Naive thymus-derived CD8-positive, alpha-beta T cell (primary cell): ENCODE measurements at regions not wholly inside any gene's neighbourhood (a gene's known extent, or its start where the extent isn't known, plus 50 kb on each side); places are given as distances from the start of the nearest gene placed in this dataset.
"Not testable (repeated sequence)": the region's sequence is repeated elsewhere in the genome, so short reads cannot be mapped to it uniquely, and the experiment has no call there.

Experiments used
- ATAC-seq, 2 donors: fragments of 150-1000 bp; cut with Tn5 transposase in 1 of 2; sonication (Bioruptor Pico), chemical (Tn5 transposase) in 1 of 2; 1 replicate in 1 of 2; 2 replicates in 1 of 2; pipeline ENCODE4 v1.10.0; 2021; ENCODE audit warnings: mild to moderate bottlenecking in 2 of 2, moderate library complexity in 2 of 2
- POLR2A ChIA-PET: fragments of 350-600 bp; sonication (Branson Sonifier 250); formaldehyde crosslinking; loops from one replicate; lab custom pipeline; 2021; ENCODE audit warnings: antibody characterized with exemption; lab: Charles Lee
- DNase-seq, 10 donors: peaks; one replicate each; pipeline versions ENCODE4 v3.0.0 to v3.0.0-alpha.2; 2020 to 2022
- H3K27ac Mint-ChIP-seq, 10 donors: one replicate each; pipeline ENCODE4 v1.8.0; 2020 to 2022; ENCODE audit warnings: mild to moderate bottlenecking in 10 of 10, mixed read lengths in 10 of 10, moderate library complexity in 4 of 10, inconsistent platforms in 1 of 10
- H3K27me3 Mint-ChIP-seq, 5 donors: one replicate each; pipeline ENCODE4 v1.8.0; 2021 to 2022; ENCODE audit warnings: mixed read lengths in 5 of 5
- H3K36me3 Mint-ChIP-seq, 3 donors: one replicate each; pipeline ENCODE4 v1.8.0; 2020 to 2022; ENCODE audit warnings: mixed read lengths in 3 of 3, mild to moderate bottlenecking in 2 of 3, inconsistent platforms in 1 of 3
- H3K4me1 Mint-ChIP-seq, 4 donors: one replicate each; pipeline ENCODE4 v1.8.0; 2021 to 2022; ENCODE audit warnings: mixed read lengths in 4 of 4
- H3K4me3 Mint-ChIP-seq, 10 donors: one replicate each; pipeline ENCODE4 v1.8.0; 2020 to 2022; ENCODE audit warnings: mild to moderate bottlenecking in 10 of 10, mixed read lengths in 10 of 10, moderate library complexity in 6 of 10, inconsistent platforms in 1 of 10
- H3K9me3 Mint-ChIP-seq, 9 donors: one replicate each; pipeline ENCODE4 v1.8.0; 2020 to 2022; ENCODE audit warnings: mixed read lengths in 9 of 9, mild to moderate bottlenecking in 3 of 9, inconsistent platforms in 1 of 9, moderate library complexity in 1 of 9

GRCh38 chr1:56133522-56134472 lies 445.6 kb downstream of the PLPP3 start:
- H3K4me3 Mint-ChIP-seq, result no peak overlapping the region
- DNase-seq (no peak), ATAC-seq (no peak)
- H3K4me1 Mint-ChIP-seq, result peaks cover 0 to 7% (median 0%) of the 10 kb centered on the region in 4 donors
- no peaks in the 10 kb centered on the region for H3K27me3 Mint-ChIP-seq
- no peaks in the 10 kb centered on the region for H3K36me3 Mint-ChIP-seq
- H3K27ac Mint-ChIP-seq, result no peak overlapping the region
- POLR2A ChIA-PET, result no interaction called here
- H3K9me3 Mint-ChIP-seq, result peaks cover 0 to 4% (median 0%) of the 10 kb centered on the region in 9 donors

GRCh38 chr1:56132520-56132919 lies 446.8 kb downstream of the PLPP3 start:
- no peaks in the 10 kb centered on the region for H3K36me3 Mint-ChIP-seq
- no peaks in the 10 kb centered on the region for H3K27me3 Mint-ChIP-seq
- no peak overlapping the region for H3K27ac Mint-ChIP-seq
- peaks cover 0 to 2% (median 0%) of the 10 kb centered on the region in 9 donors for H3K9me3 Mint-ChIP-seq
- ATAC-seq, result no peak
- H3K4me1 Mint-ChIP-seq, result peaks cover 0 to 7% (median 0%) of the 10 kb centered on the region in 4 donors
- POLR2A ChIA-PET, result no interaction called here
- no peak overlapping the region for H3K4me3 Mint-ChIP-seq
- no peak for DNase-seq

DNA sequence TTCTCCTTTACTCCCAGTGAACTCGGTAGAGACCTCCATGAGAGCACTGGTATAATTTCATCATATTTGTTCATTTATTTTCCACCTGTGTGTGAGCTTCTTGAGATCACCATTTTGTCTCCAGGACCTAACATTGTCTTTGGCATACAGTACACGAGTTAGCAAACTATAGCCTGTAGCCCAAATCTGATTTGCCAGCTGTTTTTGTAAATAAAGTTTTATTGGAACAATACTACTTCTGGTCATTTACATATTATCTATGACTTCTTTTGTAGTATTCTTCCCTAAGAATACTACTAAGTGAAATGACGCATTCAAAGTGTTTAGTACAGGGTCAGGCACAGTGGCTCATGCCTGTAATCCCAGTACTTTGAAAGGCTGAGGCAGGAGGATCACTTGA lies 449.5 kb downstream of the PLPP3 start:
- H3K9me3 Mint-ChIP-seq, result peaks cover 0 to 11% (median under 1%) of the 10 kb centered on the region in 9 donors
- no peak overlapping the region for H3K27ac Mint-ChIP-seq
- POLR2A ChIA-PET, result no interaction called here

DNA sequence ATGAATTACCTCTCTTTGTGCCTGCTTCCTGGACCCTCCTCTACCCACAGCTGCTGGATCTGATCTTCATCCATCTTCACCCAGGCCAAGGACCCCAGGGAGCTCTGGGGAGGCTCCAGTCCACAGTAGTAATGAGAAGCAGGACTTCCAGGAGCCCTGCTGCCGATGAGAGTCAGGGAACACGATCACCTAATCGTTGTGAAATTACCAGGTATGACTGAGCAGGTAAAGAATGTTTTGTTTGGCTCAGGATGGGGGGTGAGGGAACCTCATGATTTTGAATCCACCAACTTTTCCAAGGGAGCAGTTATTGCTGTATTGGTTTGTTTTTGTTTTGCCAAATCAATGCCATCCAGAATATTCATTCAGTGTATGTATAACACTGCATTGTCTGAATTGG lies 454.0 kb downstream of the PLPP3 start:
- Mint-ChIP-seq H3K27ac (no peak overlapping the region), H3K4me3 (no peak overlapping the region), H3K36me3 (no peaks in the 10 kb centered on the region), H3K27me3 (peaks cover 0 to 9% (median 0%) of the 10 kb centered on the region in 5 donors), H3K9me3 (peaks cover 0 to 36% (median 8%) of the 10 kb centered on the region in 9 donors), H3K4me1 (no peaks in the 10 kb centered on the region)
- ATAC-seq (no peak), DNase-seq (no peak)
- POLR2A ChIA-PET, result no interaction called here

More for the DNA sequence above, 449.5 kb downstream of the PLPP3 start:
- H3K4me3 Mint-ChIP-seq, result no peak overlapping the region
- H3K36me3 Mint-ChIP-seq, result no peaks in the 10 kb centered on the region
- DNase-seq (no peak), ATAC-seq (no peak)
- peaks cover 0 to 9% (median 0%) of the 10 kb centered on the region in 5 donors for H3K27me3 Mint-ChIP-seq
- peaks cover 0 to 7% (median 0%) of the 10 kb centered on the region in 4 donors for H3K4me1 Mint-ChIP-seq

GRCh38 chr1:56123826-56124225 lies 455.5 kb downstream of the PLPP3 start:
- H3K36me3 Mint-ChIP-seq, result no peaks in the 10 kb centered on the region
- H3K4me3 Mint-ChIP-seq, result no peak overlapping the region
- no peak for DNase-seq
- peaks cover 0 to 9% (median 0%) of the 10 kb centered on the region in 5 donors for H3K27me3 Mint-ChIP-seq
- POLR2A ChIA-PET, result no interaction called here
- H3K27ac Mint-ChIP-seq, result no peak overlapping the region
- no peaks in the 10 kb centered on the region for H3K4me1 Mint-ChIP-seq
- H3K9me3 Mint-ChIP-seq, result peaks cover 0 to 36% (median 8%) of the 10 kb centered on the region in 9 donors
- no peak for ATAC-seq

DNA sequence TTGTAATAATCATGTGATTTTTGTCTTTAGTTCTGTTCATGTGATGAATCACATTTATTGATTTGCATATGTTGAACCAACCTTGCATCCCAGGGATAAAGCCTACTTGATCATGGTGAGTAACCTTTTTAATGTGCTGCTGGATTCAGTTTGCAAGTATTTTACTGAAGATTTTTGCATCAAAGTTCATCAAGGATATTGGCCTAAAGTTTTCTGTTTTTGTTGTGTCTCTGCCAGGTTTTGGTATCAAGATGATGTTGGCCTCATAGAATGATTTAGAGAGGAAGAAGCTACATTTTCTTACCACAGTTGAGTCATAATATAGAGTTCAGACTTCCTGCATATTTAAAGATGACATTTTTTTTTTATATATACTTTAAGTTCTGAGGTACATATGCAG lies 455.9 kb downstream of the PLPP3 start:
- DNase-seq, result no peak
- ATAC-seq, result no peak
- Mint-ChIP-seq H3K27me3 (peaks cover 0 to 9% (median 0%) of the 10 kb centered on the region in 5 donors), H3K4me3 (no peak overlapping the region), H3K27ac (no peak overlapping the region), H3K36me3 (no peaks in the 10 kb centered on the region), H3K4me1 (no peaks in the 10 kb centered on the region), H3K9me3 (peaks cover 0 to 36% (median 8%) of the 10 kb centered on the region in 9 donors)
- POLR2A ChIA-PET, result no interaction called here

- no peak overlapping the region for H3K4me3 Mint-ChIP-seq
- no peaks in the 10 kb centered on the region for H3K4me1 Mint-ChIP-seq
- ATAC-seq (no peak), DNase-seq (no peak)
- POLR2A ChIA-PET, result no interaction called here
- H3K27me3 Mint-ChIP-seq, result peaks cover 0 to 11% (median 5%) of the 10 kb centered on the region in 5 donors
- H3K9me3 Mint-ChIP-seq, result peaks cover 0 to 27% (median 8%) of the 10 kb centered on the region in 9 donors
- no peak overlapping the region for H3K27ac Mint-ChIP-seq
- no peaks in the 10 kb centered on the region for H3K36me3 Mint-ChIP-seq
These were observed 459.3 kb downstream of the PLPP3 start for GRCh38 chr1:56120021-56120420.

DNA sequence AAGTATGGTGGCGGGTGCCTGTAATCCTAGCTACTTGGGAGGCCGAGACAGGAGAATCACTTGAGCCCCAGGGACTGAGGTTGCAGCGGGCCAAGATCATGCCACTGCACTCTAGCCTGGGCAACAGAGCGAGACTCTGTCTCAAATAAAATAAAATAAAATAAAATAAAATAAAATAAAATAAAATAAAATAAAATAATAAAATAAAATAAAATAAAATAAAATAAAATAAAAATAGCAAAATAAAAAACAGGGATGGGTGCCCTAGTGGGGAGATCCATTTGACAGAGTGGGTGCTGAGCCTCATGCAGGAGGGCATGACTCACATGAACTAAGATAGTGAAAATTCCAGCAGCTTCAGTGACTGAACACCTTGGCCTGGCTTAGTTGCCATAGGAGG lies 460.7 kb downstream of the PLPP3 start:
- H3K27ac Mint-ChIP-seq, H3K4me1 Mint-ChIP-seq, POLR2A ChIA-PET, DNase-seq, H3K4me3 Mint-ChIP-seq, ATAC-seq, H3K36me3 Mint-ChIP-seq: not testable (repeated sequence)
- Mint-ChIP-seq H3K9me3 (peaks cover 0 to 25% (median 8%) of the 10 kb centered on the region in 9 donors), H3K27me3 (peaks cover 0 to 11% (median 5%) of the 10 kb centered on the region in 5 donors)

DNA sequence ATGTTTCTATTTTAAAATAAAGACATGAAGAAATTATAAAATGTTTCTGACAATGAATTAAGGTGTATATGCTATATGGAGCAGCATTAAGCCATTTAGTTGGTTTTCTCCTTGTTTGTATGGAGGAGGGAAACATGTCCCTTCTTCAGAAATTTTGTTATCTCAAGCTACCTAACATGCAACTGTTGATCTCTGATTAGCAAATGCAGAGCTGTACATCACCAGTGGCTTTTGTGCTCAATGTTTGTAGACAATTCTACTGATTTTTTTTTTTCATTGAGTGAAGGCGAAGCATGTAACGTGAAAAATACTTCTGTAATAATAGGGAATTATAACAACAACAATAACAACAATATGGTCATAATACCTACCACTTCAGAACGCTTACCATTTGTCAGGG lies 463.7 kb downstream of the PLPP3 start:
- no peak for DNase-seq
- no peaks in the 10 kb centered on the region for H3K4me1 Mint-ChIP-seq

GRCh38 chr1:56113679-56114078 lies 465.7 kb downstream of the PLPP3 start:
- no peak for ATAC-seq
- Mint-ChIP-seq H3K27me3 (peaks cover 0 to 11% (median 5%) of the 10 kb centered on the region in 5 donors), H3K36me3 (no peaks in the 10 kb centered on the region), H3K4me1 (no peaks in the 10 kb centered on the region), H3K4me3 (no peak overlapping the region), H3K9me3 (peaks cover 0 to 18% (median 2%) of the 10 kb centered on the region in 9 donors), H3K27ac (no peak overlapping the region)
- POLR2A ChIA-PET, result no interaction called here
- DNase-seq, result no peak

More for the DNA sequence above, 463.7 kb downstream of the PLPP3 start:
- POLR2A ChIA-PET, result no interaction called here
- Mint-ChIP-seq H3K4me3 (no peak overlapping the region), H3K27me3 (peaks cover 0 to 11% (median 5%) of the 10 kb centered on the region in 5 donors), H3K36me3 (no peaks in the 10 kb centered on the region), H3K9me3 (peaks cover 0 to 18% (median 2%) of the 10 kb centered on the region in 9 donors), H3K27ac (no peak overlapping the region)
- ATAC-seq, result no peak

DNA sequence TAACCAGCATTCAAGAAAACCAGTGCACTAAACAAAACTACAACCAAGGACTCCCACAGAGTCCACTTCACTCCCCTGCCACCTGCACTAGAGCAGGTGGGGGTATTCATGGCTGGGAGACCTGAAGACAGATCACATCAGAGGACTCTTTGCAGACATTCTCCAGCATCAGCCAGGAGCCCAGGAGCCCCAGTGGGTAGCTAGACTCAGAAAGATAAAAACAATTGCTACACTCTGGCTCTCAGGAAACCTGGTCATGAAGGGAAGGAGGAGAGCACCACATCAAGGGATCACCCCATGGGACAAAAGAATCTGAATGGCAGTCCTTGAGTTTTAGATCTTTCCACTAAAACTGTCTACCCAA lies 472.1 kb downstream of the PLPP3 start:
- Mint-ChIP-seq H3K9me3 (peaks cover 0 to 35% (median 7%) of the 10 kb centered on the region in 9 donors), H3K27ac (no peak overlapping the region), H3K4me3 (no peak overlapping the region), H3K36me3 (no peaks in the 10 kb centered on the region), H3K27me3 (peaks cover 0 to 12% (median 3%) of the 10 kb centered on the region in 5 donors), H3K4me1 (no peaks in the 10 kb centered on the region)
- DNase-seq (no peak), ATAC-seq (no peak)
- POLR2A ChIA-PET, result no interaction called here

- no peaks in the 10 kb centered on the region for H3K4me1 Mint-ChIP-seq
- no peak for DNase-seq
These were observed 472.7 kb downstream of the PLPP3 start for GRCh38 chr1:56106531-56107274.

DNA sequence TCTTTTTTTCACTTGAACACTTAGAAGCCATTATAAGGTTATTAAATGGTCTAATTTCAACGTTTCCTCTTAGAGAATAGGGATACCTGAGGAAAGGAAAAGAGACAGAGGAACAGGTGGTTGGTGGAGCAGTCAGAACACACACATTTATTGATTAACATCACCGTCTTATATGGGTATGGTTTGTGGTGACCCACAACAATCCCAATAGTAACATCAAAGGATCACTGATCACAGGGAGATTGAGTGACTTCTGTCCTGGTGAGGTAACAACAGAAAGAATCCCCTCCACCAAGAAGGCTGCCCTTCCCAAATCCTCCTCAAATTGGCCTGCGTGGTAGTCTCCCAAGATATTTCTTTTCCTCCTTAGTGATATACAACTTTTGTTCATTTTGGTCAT lies 474.0 kb downstream of the PLPP3 start:
- DNase-seq, result no peak
- Mint-ChIP-seq H3K9me3 (peaks cover 0 to 26% (median 9%) of the 10 kb centered on the region in 9 donors), H3K4me3 (no peak overlapping the region), H3K27ac (no peak overlapping the region), H3K27me3 (peaks cover 0 to 12% (median 3%) of the 10 kb centered on the region in 5 donors), H3K4me1 (no peaks in the 10 kb centered on the region), H3K36me3 (no peaks in the 10 kb centered on the region)
- no peak for ATAC-seq
- POLR2A ChIA-PET, result no interaction called here

More at GRCh38 chr1:56106531-56107274, 472.7 kb downstream of the PLPP3 start:
- Mint-ChIP-seq H3K4me3 (no peak overlapping the region), H3K27me3 (peaks cover 0 to 12% (median 3%) of the 10 kb centered on the region in 5 donors), H3K9me3 (peaks cover 0 to 35% (median 8%) of the 10 kb centered on the region in 9 donors), H3K27ac (no peak overlapping the region), H3K36me3 (no peaks in the 10 kb centered on the region)
- ATAC-seq, result no peak
- POLR2A ChIA-PET, result no interaction called here
